ENCODE measurements at regions not wholly inside any gene's neighbourhood (a gene's known extent, or its start where the extent isn't known, plus 50 kb on each side); places are given as distances from the start of the nearest gene placed in this dataset.
A peak's percentile ranks its signal among the peaks of the same experiment; 100 is the strongest.
"Not testable (repeated sequence)": the region's sequence is repeated elsewhere in the genome, so short reads cannot be mapped to it uniquely, and the experiment has no call there.

DNA sequence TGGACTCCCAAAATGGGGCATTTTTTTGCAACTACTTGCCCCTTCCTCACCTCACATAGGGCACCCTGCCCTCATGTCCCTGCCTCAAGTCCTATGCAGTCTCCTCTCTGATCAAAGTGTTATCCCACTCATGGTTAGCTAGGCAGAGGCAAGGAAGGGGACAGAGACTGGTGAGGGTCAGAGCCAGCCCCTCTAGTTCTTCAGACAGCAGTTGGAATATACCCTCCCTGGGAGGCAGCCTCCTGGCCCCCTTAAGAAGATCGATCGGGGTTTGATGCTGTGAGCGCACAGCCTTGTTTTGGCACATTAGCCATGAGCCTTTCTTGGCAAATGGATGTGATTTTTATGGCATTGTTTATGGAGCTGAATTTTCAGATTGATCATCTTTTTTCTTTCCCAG, 436.9 kb downstream of the BUD13 start:
- DNase-seq (ENCODE audit: low read depth): no peak

- DNase-seq (ENCODE audit: low read depth): no peak
These were observed 437.7 kb downstream of the BUD13 start for GRCh38 chr11:116335078-116335477.

DNA sequence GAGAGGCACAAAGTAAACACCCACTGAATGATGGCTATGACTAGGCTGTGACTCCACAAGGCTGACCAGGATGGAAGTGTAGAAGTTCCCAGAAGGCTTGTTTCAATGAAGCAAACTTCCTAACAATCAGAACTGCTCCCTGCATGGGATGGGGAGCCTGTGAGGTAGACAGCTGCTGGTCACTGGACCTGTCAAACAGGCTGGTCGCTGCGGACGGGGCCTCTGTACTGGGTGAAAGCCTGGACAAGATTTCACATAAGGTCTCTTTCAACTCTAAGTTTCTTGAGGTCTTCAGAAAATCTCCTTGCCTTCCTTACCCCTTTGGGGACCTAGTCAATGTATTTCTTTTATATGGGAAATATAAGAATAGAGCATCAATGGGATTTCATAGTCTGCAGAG, 438.2 kb downstream of the BUD13 start:
- no peak for DNase-seq (ENCODE audit: low read depth)

DNA sequence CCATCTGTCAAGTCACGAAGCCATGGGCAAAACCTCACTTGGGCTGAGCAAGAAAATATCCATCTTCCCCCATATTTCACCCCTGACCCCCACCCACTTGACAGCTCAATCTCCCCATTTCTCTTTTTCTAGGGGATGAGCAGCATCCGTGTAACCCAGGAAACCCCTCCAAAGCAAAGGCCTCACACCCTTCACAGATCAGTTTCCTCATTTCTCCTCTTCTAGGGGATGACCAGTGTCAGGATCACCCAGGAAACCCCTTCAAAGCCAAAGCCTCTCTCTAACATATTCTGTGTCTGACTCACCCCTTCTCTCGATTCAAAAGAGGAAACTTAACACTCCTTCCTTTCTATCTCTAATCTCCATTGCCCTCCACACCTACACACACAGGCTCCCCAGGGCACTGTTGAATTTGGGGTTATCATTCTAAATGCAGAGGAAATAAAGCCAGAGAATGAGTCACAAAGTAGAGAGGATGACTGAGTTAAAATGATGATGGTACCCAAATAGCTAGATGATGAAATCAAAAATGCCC, 439.7 kb downstream of the BUD13 start:
- DNase-seq (ENCODE audit: low read depth): no peak

GRCh38 chr11:116332391-116332790, 440.4 kb downstream of the BUD13 start:
- DNase-seq (ENCODE audit: low read depth): no peak

GRCh38 chr11:116331381-116331780, 441.4 kb downstream of the BUD13 start:
- no peak for DNase-seq (ENCODE audit: low read depth)

DNA sequence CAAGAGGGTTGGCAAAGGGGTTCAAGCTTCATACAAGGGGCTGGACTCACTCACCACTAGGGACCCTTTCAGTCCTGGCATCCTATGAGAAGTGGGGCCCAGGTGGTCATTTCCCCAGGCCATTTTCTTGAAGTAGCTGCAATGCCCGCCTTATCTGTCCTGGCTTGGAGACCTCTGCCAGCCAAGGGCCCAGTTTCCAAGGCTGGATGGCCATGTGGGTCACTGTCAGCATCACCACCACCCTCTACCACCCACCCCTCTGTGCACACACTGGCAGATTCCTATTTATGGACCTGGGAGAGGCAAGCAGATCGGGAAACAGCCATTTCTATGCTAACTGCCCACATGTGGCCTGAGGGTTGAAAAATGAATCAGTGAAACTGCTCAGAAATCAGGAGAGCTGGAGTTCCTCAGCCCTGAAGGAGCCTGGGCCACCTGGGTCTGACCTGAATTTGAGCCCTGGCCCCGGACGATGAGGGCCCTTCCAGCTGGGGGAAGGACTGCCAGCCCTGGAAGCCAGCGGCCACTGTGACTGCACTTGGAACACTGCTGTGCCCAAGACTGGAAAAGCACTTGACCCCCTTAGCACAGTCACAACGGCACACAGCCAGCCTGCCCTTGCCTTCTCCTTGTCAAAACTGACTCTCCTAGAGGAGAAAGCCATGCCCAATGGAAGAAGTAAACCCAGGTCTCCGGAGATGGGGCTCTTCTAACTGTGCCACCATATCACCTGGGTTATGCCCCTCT, 442.2 kb downstream of the BUD13 start:
- no peak for DNase-seq (ENCODE audit: low read depth)

DNA sequence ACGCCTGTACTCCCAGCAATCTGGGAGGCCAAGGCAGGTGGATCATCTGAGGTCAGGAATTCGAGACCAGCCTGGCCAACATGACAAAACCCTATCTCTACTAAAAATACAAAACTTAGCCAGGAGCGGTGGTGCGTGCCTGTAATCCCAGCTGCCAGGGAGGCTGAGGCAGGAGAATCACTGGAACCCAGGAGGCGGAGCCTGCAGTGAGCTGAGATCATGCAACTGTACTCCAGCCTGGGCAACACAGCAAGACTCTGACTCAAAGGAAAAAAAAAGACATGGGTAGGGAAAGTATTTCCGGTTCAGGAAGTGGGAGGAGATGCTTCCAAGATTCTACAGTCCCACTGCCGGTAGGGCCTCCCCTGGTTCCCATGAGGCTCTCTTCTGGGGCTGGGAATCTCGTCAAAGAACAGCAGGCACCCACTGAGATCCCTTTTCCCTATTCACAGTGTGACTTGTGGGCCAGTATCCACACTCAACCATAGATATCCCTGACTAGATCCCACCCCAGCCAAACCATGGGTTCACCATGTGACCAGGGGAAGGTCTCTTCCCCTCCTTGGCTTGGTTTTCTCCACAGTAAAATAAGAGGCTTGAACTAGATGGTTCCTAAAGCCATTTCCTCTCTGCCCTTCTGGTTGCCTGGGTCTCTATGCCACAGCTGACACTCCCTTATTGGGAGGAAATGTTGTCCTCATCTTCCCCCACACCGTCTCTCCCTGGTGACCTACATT, 443.3 kb downstream of the BUD13 start:
- DNase-seq (ENCODE audit: low read depth): no peak

DNA sequence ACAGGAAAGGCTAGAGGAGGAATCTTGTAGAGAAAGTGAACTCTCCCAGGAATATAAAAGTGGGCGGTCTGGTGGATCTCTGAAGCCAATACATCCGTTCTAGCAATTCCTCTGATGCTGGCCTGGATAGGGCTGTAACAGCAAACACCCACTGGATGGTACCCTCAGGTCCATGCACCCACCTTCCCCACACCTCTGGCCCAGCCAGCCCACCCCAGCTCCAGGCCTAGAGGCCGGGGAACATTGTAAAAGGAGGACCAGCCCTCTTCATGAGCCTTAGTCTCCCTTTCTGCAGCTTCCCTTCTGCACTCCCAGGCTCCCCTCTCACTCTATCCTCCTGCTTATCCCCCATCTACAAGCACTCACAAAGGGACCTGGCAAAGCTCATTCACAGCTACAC, 443.9 kb downstream of the BUD13 start:
- DNase-seq (ENCODE audit: low read depth): no peak

DNA sequence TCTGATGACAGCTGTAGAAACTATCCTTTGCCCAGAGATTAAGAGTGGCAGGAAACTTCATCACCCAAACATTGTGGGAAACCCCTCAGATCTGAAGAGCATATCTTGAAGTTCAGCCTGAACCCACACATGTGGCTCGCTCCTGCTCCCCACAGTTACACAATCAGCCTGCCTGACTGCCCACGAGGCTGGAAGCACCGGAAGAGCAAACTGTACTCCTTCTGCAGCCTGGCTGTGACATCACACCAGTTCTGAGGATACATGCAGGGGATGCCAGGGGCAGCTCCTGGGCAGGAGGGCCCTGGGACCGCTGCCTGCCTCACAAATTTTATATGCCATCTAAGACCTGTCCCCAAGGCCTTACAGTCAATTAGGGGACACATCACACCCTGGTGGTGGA, 444.4 kb downstream of the BUD13 start:
- no peak for DNase-seq (ENCODE audit: low read depth)

- no peak for DNase-seq (ENCODE audit: low read depth)
These were observed 446.6 kb downstream of the BUD13 start for GRCh38 chr11:116326146-116326545.

- DNase-seq (ENCODE audit: low read depth): no peak
These were observed 447.5 kb downstream of the BUD13 start for GRCh38 chr11:116325247-116325646.

GRCh38 chr11:116324077-116324476, 448.7 kb downstream of the BUD13 start:
- not testable (repeated sequence) for DNase-seq (ENCODE audit: low read depth)

DNA sequence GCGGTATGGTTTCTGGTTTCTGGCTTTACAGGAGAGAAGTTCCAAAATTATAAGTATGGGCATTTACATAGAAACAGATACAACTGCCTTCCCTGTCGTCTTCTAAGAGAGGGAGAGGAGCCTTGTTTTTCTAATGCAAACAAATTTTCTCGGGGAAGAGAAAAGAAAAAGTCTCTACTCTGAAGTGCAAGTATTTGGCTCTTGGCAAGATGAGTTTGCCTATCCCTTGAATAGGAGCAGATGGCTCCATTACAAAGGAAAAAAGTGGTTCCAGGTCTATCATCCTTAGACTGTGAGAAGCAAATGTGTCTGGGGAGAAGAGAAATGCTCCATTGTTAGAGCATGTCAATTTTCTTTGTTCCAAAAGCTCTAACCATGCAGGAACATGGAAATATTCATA, 455.6 kb downstream of the BUD13 start:
- no peak for DNase-seq (ENCODE audit: low read depth)

DNA sequence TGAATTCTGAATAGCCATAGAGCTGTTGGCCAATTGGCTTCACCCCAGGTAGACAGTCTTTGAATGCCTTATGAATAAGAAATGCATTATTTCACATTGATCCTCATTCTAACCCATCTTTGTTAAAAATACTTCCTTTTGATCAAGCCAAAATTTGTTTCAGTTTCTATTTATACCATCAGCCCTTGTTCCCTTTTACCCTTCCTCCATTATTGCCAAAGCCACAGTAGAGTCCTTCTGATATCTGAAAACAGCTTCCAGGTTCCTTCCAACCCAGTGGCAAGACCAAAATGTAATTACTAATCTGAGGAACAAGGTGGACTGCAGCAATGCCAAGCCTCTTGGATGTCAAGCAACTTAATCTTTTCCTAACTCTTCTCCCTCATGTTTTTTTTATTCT, 458.8 kb downstream of the BUD13 start:
- no peak for DNase-seq (ENCODE audit: low read depth)

DNA sequence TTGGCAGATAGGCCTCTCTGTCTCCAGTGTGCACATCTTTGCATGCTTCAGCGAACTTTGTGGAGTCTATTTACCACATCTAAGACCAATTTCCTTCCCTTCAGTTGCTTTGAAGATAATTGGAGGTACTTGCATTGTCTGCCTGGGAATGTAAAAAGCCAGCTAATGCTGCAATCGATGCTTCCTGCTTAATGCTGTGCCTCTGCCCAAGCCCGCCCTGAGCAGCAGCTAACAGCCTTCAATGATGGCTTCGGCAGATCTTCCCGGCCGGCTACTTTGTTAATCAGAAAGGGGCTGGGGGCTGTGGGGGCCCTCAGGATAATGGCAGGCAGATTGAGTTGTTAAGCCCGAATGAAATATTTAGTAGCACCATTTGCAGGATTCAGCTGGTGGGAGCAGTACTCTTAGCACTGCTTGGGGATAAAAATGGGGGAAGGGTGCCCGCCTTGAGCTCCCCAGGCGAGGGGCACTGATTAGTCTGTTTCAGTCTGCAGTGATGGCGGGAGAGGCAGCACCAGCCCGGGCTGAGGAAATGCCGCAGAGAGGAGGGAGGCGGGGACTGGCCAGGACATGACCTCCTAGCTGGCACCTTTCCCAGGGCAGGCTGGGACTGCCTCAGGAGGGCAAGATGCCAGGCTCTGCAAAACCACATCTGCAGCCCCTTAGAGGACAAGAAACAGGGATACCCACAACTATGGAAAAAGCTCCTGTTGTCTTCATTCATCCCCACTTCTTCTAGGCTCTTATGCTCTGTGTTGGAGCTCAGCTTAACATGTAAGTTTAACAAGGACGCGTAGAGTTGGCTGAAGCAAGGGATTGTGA, 460.0 kb downstream of the BUD13 start:
- peak; percentile 0 for DNase-seq (ENCODE audit: low read depth)

DNA sequence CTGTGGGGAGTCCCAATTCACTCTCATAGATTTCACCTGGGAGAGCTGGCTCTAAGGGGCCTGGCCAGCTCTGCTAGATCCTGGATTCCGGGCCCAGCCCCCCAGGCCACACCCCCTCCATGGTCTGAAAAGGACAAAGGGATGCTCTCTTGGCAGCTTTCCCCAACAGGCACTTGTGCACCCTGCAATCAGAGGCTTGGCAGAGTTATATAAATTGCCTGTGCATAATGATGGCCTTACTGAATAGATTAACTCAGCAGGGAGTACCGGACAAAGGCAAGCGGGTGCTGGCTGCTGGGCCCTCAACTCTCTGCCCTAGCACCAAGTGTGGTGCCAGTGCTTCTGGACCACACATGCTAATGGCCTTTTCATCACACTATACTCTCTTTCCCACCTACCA, 461.6 kb downstream of the BUD13 start:
- DNase-seq (ENCODE audit: low read depth): no peak

GRCh38 chr11:116310698-116311097, 462.1 kb downstream of the BUD13 start:
- no peak for DNase-seq (ENCODE audit: low read depth)

DNA sequence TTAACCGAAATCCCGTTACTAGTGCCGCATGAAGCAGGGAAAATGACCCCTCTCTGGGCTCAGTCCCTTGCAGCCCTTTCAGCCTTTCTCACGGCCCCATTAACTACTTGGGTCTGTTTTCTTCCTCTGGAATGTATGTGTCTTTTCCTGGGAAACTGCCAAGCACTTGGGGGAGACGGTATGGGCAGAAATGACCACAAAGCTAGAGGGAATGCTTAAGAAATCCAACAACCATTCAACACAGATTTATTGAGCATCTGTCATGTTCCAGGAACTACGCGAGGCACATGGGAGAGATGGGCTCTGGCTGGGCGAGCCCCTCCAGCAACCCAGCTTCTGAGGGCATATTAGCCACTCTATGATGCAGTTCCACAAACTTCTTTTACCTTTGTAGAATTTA, 462.6 kb downstream of the BUD13 start:
- DNase-seq (ENCODE audit: low read depth): peak; percentile 3

- DNase-seq (ENCODE audit: low read depth): no peak
These were observed 463.3 kb downstream of the BUD13 start for GRCh38 chr11:116309446-116309845.

GRCh38 chr11:116302756-116303155, 470.0 kb downstream of the BUD13 start:
- no peak for DNase-seq (ENCODE audit: low read depth)

DNA sequence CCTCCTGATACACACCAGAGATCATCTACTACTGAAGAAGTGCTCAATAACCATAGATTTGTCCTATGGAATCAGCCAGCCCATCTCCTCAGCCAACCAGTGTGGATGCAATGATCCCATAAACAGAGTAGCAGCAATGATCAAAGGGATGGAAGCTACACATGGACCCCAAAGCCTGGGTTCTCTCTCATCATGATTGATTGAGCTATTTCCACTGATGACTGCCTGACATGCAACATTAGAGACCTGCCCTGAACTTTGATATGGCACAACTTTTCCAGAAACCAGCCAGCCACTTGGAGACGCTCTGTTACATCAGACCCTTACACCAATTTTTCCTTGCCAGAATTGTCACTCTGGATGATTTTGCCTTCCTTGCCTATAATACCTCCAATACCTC, 471.6 kb downstream of the BUD13 start:
- no peak for DNase-seq (ENCODE audit: low read depth)

DNA sequence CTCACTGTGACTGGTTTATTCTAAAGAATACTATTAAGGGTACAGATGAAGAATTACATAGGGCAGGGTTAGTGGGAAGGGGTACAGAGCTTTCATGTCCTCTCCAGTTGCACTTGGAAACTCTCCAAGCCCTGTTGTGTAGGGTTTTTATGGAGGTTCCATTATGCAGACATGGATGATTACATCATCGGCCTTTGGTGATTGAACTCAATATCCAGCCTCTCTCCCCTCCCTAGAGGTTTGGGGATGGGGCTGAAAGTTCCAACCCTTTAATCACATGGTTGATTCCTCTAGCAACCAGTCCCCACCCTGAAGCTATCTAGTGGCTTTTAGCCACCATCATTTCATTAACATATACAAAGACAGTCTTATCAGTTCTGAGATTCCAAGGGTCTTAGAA, 472.6 kb downstream of the BUD13 start:
- DNase-seq (ENCODE audit: low read depth): no peak

Data from iris pigment epithelial cell (primary cell).